HG03159 (cell line): ENCODE measurements at regions not wholly inside any gene's neighbourhood (a gene's known extent, or its start where the extent isn't known, plus 50 kb on each side); places are given as distances from the start of the nearest gene placed in this dataset.
A peak's percentile ranks its signal among the peaks of the same experiment; 100 is the strongest.

Experiments used
- ATAC-seq: cut with Tn5 transposase; IDR thresholded peaks from one replicate; pipeline ENCODE4 v1.9.1; 2021; ENCODE audit warnings: mild to moderate bottlenecking, moderate library complexity; ENCODE audit not compliant: unreplicated experiment

DNA sequence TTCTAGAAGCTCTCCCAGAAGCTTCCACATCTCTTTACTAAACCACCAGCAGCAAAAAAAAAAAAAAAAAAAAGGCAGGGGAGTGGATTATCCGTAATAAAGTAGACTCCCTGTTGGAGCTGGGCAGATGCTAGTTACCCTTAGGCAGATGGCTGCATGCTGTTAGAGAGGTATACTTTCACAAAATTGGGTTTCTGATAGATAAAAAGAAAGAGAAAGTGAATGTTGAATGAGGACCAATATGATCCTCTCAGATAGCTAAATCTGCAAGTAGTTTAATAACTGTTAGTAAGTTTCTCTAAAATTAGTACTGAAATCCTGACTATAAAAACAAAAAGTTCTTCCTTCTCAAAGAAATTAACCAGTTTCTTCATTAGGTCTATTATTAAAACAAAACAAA lies 195.4 kb downstream of the ANAPC10 start:
- peak; percentile 52 for ATAC-seq

GRCh38 chr4:144903953-144904711 lies 193.9 kb downstream of the ANAPC10 start:
- ATAC-seq: no peak

DNA sequence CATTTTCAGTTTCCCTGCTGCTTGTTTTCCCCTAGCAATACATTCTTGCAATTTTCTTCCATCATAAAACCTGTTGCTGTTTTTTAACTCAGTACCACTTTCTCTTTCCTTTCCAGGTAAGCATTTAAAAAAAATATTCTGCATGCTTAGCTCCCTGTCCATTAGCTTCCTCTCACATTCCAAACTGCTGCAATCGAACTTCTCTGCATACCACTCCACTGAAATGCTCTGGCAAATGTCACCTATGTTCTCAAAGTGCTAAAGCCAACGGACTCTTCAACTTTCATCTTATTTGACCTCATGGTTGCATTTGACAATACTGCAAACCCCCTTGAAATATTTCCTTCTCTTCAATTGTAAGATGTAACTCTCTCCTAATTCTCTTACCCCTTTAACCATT lies 192.7 kb downstream of the ANAPC10 start:
- ATAC-seq: no peak

DNA sequence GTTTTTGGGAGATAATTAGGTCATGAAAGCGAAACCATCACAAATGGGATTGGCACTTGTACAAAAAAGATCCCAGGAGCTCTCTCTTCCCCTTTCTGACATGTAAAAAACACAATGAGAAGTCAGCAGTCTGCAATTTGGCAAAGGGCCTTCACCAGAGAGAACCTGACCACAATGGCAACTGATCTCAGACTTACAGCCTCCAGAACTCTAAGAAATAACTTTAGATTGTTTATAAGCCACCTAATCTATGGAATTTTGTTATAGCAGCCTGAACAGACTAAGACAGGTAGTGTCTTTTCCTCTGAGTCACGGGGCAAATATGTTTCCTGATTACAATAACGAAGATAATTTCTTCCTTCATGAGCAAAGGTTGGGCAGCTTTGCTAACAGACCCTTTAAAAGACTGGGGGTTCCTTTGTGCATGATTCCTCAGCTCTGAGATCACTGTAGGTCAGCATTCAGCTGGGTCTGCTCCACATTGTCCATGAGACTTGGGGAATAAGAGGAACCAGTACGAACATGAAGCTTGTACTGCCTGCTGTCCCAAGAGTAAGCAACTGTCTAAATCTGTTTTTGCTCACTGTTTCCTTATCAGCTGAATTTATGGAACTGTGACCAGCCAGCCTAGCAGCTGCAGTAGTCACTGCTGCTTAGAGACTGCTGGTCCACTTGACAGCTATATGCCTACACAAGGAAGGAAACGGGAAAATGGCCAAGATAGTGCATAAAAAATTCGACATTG lies 191.6 kb downstream of the ANAPC10 start:
- peak; percentile 41 for ATAC-seq

GRCh38 chr4:144910723-144911122 lies 187.3 kb downstream of the ANAPC10 start:
- ATAC-seq: no peak
